ENCODE measurements at regions not wholly inside any gene's neighbourhood (a gene's known extent, or its start where the extent isn't known, plus 50 kb on each side); places are given as distances from the start of the nearest gene placed in this dataset.

DNA sequence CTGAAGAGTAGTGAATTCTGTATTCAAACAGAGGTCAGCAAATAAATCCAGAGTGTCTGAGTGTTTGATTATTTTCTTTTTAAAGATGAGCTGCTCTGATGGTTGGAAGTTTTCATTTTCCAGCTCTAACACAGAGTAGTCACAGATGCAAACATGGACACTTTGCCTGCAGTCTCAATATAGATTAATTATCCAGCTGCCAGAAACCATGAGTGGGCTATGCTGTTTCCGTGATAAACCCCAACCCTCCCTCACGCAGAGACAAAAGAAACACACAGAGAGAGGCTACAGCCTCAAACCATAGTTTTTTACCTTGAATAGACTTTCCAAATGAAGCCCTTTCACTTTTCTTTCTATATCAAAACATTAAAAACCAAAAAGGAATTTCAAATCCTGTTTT, 884.7 kb downstream of the DIAPH3 start:
- TF ChIP-seq POLR2A (IDR thresholded peaks at IDR 0.05), result no peak
- TF ChIP-seq, protein P1, sequence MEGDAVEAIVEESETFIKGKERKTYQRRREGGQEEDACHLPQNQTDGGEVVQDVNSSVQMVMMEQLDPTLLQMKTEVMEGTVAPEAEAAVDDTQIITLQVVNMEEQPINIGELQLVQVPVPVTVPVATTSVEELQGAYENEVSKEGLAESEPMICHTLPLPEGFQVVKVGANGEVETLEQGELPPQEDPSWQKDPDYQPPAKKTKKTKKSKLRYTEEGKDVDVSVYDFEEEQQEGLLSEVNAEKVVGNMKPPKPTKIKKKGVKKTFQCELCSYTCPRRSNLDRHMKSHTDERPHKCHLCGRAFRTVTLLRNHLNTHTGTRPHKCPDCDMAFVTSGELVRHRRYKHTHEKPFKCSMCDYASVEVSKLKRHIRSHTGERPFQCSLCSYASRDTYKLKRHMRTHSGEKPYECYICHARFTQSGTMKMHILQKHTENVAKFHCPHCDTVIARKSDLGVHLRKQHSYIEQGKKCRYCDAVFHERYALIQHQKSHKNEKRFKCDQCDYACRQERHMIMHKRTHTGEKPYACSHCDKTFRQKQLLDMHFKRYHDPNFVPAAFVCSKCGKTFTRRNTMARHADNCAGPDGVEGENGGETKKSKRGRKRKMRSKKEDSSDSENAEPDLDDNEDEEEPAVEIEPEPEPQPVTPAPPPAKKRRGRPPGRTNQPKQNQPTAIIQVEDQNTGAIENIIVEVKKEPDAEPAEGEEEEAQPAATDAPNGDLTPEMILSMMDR (IDR thresholded peaks at IDR 0.05), result no peak
